ENCODE measurements at regions not wholly inside any gene's neighbourhood (a gene's known extent, or its start where the extent isn't known, plus 50 kb on each side); places are given as distances from the start of the nearest gene placed in this dataset.
A peak's percentile ranks its signal among the peaks of the same experiment; 100 is the strongest.

GRCh38 chr5:77909237-77909636 lies 133.1 kb upstream of the TBCA start:
- DNase-seq = no peak
- H3K4me1 Mint-ChIP-seq (ENCODE audit: low read depth) = peaks cover 7% of the 10 kb centered on the region
- H3K4me3 Mint-ChIP-seq = no peak overlapping the region
- TF ChIP-seq, protein P1, sequence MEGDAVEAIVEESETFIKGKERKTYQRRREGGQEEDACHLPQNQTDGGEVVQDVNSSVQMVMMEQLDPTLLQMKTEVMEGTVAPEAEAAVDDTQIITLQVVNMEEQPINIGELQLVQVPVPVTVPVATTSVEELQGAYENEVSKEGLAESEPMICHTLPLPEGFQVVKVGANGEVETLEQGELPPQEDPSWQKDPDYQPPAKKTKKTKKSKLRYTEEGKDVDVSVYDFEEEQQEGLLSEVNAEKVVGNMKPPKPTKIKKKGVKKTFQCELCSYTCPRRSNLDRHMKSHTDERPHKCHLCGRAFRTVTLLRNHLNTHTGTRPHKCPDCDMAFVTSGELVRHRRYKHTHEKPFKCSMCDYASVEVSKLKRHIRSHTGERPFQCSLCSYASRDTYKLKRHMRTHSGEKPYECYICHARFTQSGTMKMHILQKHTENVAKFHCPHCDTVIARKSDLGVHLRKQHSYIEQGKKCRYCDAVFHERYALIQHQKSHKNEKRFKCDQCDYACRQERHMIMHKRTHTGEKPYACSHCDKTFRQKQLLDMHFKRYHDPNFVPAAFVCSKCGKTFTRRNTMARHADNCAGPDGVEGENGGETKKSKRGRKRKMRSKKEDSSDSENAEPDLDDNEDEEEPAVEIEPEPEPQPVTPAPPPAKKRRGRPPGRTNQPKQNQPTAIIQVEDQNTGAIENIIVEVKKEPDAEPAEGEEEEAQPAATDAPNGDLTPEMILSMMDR (IDR thresholded peaks at IDR 0.05) = no peak
- H3K27ac Mint-ChIP-seq = no peak overlapping the region
- peaks cover 4% of the 10 kb centered on the region; the same call in 1 of the 2 replicates for H3K36me3 Mint-ChIP-seq (ENCODE audit: low read depth)
- H3K9me3 Mint-ChIP-seq = no peaks in the 10 kb centered on the region
- peaks cover 17% of the 10 kb centered on the region for H3K27me3 Mint-ChIP-seq (ENCODE audit: insufficient read depth)

- H3K4me1 Mint-ChIP-seq (ENCODE audit: low read depth) = peaks cover 7% of the 10 kb centered on the region
- H3K9me3 Mint-ChIP-seq = no peaks in the 10 kb centered on the region
- DNase-seq = no peak
Observed at GRCh38 chr5:77908787-77909186, 132.6 kb upstream of the TBCA start.

GRCh38 chr5:77907786-77908185 lies 131.6 kb upstream of the TBCA start:
- no peaks in the 10 kb centered on the region for H3K9me3 Mint-ChIP-seq
- TF ChIP-seq, protein P1 (IDR thresholded peaks at IDR 0.05) = no peak

More at GRCh38 chr5:77908787-77909186, 132.6 kb upstream of the TBCA start:
- Mint-ChIP-seq H3K36me3 (ENCODE audit: low read depth) (peaks cover 3% of the 10 kb centered on the region; the same call in 1 of the 2 replicates), H3K4me3 (no peak overlapping the region), H3K27ac (no peak overlapping the region), H3K27me3 (ENCODE audit: insufficient read depth) (peaks cover 17% of the 10 kb centered on the region)
- TF ChIP-seq, protein P1 (IDR thresholded peaks at IDR 0.05) = no peak

GRCh38 chr5:77906806-77907205 lies 130.7 kb upstream of the TBCA start:
- TF ChIP-seq, protein P1 (IDR thresholded peaks at IDR 0.05) = no peak
- DNase-seq = peak; percentile 23
- Mint-ChIP-seq H3K27ac (no peak overlapping the region), H3K4me3 (no peak overlapping the region), H3K27me3 (ENCODE audit: insufficient read depth) (peaks cover 4% of the 10 kb centered on the region; the same call in 1 of the 2 replicates), H3K4me1 (ENCODE audit: low read depth) (peaks cover 7% of the 10 kb centered on the region), H3K9me3 (no peaks in the 10 kb centered on the region), H3K36me3 (ENCODE audit: low read depth) (no peaks in the 10 kb centered on the region)

More at GRCh38 chr5:77907786-77908185, 131.6 kb upstream of the TBCA start:
- Mint-ChIP-seq H3K4me1 (ENCODE audit: low read depth) (peaks cover 7% of the 10 kb centered on the region), H3K4me3 (no peak overlapping the region), H3K36me3 (ENCODE audit: low read depth) (no peaks in the 10 kb centered on the region), H3K27me3 (ENCODE audit: insufficient read depth) (peaks cover 11% of the 10 kb centered on the region), H3K27ac (no peak overlapping the region)
- no peak for DNase-seq

DNA sequence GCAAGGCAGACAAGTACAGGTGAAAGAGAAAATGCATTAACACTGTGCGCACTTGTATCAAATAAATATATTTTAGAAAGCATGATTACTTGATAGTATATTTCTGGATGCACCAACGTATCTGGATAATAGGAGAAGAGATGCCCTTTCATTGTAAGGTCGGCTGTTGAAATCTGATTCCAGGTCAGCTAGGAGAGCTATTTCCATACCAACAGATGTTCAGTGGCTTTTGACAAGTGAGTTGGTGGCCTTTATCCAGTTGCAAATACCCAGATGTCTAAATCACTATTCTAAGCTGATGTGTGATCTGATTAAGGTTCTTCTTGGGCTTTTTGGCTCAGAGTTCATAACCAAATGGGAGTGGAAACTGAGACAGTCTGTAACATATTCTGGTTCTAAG lies 128.2 kb upstream of the TBCA start:
- TF ChIP-seq, protein P1 (IDR thresholded peaks at IDR 0.05) = no peak
- DNase-seq = no peak
- no peaks in the 10 kb centered on the region for H3K9me3 Mint-ChIP-seq
- H3K4me1 Mint-ChIP-seq (ENCODE audit: low read depth) = peaks cover 7% of the 10 kb centered on the region
- no peak overlapping the region for H3K27ac Mint-ChIP-seq
- no peaks in the 10 kb centered on the region; the same call in 1 of the 2 replicates for H3K27me3 Mint-ChIP-seq (ENCODE audit: insufficient read depth)
- no peaks in the 10 kb centered on the region for H3K36me3 Mint-ChIP-seq (ENCODE audit: low read depth)
- H3K4me3 Mint-ChIP-seq = no peak overlapping the region

DNA sequence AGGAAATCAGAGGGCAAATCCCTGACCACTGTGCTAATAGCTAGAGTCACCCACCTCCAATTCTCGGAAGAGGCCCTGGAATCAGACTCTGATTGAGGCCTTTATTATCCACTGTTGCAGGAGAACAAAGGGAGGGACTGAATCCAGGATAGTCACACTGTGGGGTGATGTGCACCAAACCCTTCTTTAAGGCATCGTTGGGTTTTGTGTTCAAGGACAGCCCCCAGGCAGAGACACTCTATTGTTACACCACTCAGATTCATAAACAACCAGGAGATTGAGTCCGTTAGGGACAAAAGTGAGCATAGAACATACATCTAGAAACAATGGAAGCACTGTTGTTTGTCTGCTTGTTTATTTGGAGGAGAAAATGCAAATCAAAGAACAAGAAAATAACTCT lies 124.6 kb upstream of the TBCA start:
- no peak overlapping the region for H3K4me3 Mint-ChIP-seq
- DNase-seq = no peak
- H3K27me3 Mint-ChIP-seq (ENCODE audit: insufficient read depth) = no peaks in the 10 kb centered on the region; the same call in 1 of the 2 replicates
- H3K27ac Mint-ChIP-seq = no peak overlapping the region
- H3K4me1 Mint-ChIP-seq (ENCODE audit: low read depth) = no peaks in the 10 kb centered on the region
- TF ChIP-seq, protein P1 (IDR thresholded peaks at IDR 0.05) = no peak
- H3K36me3 Mint-ChIP-seq (ENCODE audit: low read depth) = no peaks in the 10 kb centered on the region
- no peaks in the 10 kb centered on the region for H3K9me3 Mint-ChIP-seq

All from HFFc6 (cell line).